Neural cell (in vitro differentiated cells): ENCODE measurements at regions not wholly inside any gene's neighbourhood (a gene's known extent, or its start where the extent isn't known, plus 50 kb on each side); places are given as distances from the start of the nearest gene placed in this dataset.

Experiments used
- EP300 ChIP-seq: fragments of 450-650 bp; conservative IDR thresholded peaks from 2 replicates; pipeline ENCODE4 v1.6.1; 2014; ENCODE audit warnings: antibody characterized with exemption, mild to moderate bottlenecking, moderate library complexity; ENCODE audit not compliant: poor library complexity, severe bottlenecking
- EZH2 ChIP-seq: fragments of 200-600, 300-800 bp; shearing (Covaris generic), sonication (generic); IDR thresholded peaks from 2 replicates; pipeline ENCODE4 v1.6.1; 2014; ENCODE audit warnings: antibody characterized with exemption, low read length, borderline replicate concordance, mild to moderate bottlenecking; ENCODE audit not compliant: insufficient read depth, poor library complexity, severe bottlenecking
- POLR2AphosphoS5 ChIP-seq: IDR thresholded peaks from 2 replicates; pipeline ENCODE4 v1.6.1; 2012
- TF ChIP-seq, protein P1 (sequence below): fragments of 450-650 bp; IDR thresholded peaks from 2 replicates; pipeline ENCODE4 v1.5.1; 2014; ENCODE audit warnings: antibody characterized with exemption, mild to moderate bottlenecking, moderate library complexity; ENCODE audit not compliant: poor library complexity, severe bottlenecking
- TF ChIP-seq, protein P2 (sequence below): IDR thresholded peaks from 2 replicates; pipeline ENCODE4 v1.6.1; 2012; ENCODE audit warnings: borderline replicate concordance

DNA sequence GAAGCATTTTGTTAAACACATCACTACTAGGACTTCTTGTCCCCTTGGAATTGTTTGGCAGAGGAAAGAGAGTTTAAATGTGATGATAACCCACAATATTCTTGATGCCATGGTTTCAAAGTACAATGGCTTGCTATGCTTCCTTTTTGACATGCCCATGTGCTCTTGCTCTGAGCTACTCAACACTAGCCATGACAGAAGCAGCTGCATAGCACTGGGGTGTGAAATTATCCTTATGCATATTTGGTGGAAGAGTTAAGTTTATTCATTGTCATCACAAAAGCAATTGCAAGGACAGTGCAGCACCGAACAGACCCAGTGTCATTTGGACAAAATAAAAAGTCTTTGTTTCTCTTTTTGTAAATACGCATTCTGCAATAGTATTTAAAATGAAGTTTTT lies 209.9 kb upstream of the CDH20 start:
- TF ChIP-seq, protein P1, sequence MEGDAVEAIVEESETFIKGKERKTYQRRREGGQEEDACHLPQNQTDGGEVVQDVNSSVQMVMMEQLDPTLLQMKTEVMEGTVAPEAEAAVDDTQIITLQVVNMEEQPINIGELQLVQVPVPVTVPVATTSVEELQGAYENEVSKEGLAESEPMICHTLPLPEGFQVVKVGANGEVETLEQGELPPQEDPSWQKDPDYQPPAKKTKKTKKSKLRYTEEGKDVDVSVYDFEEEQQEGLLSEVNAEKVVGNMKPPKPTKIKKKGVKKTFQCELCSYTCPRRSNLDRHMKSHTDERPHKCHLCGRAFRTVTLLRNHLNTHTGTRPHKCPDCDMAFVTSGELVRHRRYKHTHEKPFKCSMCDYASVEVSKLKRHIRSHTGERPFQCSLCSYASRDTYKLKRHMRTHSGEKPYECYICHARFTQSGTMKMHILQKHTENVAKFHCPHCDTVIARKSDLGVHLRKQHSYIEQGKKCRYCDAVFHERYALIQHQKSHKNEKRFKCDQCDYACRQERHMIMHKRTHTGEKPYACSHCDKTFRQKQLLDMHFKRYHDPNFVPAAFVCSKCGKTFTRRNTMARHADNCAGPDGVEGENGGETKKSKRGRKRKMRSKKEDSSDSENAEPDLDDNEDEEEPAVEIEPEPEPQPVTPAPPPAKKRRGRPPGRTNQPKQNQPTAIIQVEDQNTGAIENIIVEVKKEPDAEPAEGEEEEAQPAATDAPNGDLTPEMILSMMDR = no peak
- TF ChIP-seq POLR2AphosphoS5 (no peak), EZH2 (no peak), EP300 (no peak)
- TF ChIP-seq, protein P2, sequence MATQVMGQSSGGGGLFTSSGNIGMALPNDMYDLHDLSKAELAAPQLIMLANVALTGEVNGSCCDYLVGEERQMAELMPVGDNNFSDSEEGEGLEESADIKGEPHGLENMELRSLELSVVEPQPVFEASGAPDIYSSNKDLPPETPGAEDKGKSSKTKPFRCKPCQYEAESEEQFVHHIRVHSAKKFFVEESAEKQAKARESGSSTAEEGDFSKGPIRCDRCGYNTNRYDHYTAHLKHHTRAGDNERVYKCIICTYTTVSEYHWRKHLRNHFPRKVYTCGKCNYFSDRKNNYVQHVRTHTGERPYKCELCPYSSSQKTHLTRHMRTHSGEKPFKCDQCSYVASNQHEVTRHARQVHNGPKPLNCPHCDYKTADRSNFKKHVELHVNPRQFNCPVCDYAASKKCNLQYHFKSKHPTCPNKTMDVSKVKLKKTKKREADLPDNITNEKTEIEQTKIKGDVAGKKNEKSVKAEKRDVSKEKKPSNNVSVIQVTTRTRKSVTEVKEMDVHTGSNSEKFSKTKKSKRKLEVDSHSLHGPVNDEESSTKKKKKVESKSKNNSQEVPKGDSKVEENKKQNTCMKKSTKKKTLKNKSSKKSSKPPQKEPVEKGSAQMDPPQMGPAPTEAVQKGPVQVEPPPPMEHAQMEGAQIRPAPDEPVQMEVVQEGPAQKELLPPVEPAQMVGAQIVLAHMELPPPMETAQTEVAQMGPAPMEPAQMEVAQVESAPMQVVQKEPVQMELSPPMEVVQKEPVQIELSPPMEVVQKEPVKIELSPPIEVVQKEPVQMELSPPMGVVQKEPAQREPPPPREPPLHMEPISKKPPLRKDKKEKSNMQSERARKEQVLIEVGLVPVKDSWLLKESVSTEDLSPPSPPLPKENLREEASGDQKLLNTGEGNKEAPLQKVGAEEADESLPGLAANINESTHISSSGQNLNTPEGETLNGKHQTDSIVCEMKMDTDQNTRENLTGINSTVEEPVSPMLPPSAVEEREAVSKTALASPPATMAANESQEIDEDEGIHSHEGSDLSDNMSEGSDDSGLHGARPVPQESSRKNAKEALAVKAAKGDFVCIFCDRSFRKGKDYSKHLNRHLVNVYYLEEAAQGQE = no peak
